Retinal pigment epithelial cell (primary cell): ENCODE measurements at regions not wholly inside any gene's neighbourhood (a gene's known extent, or its start where the extent isn't known, plus 50 kb on each side); places are given as distances from the start of the nearest gene placed in this dataset.

ENCODE experiments used
- DNase-seq: peaks from one replicate; pipeline ENCODE4 v3.0.0-alpha.2; 2010; ENCODE audit warnings: low read depth
- H3K4me3 ChIP-seq: 2 replicates; pipeline ENCODE4 v1.5.1; 2011; ENCODE audit warnings: mild to moderate bottlenecking, low read length, control low read depth, moderate library complexity
- CTCF ChIP-seq: conservative IDR thresholded peaks from 2 replicates; pipeline ENCODE4 v1.5.1; 2011; ENCODE audit warnings: low read depth, low read length, control low read depth, inconsistent platforms

- TF ChIP-seq CTCF, result no peak
- no peak for DNase-seq
- H3K4me3 ChIP-seq, result no peak overlapping the region
Observed at GRCh38 chr6:98579079-98579478, 255.3 kb upstream of the POU3F2 start.

GRCh38 chr6:98579941-98580340 is 254.4 kb upstream of the POU3F2 start:
- H3K4me3 ChIP-seq, result no peak overlapping the region
- DNase-seq, result no peak
- TF ChIP-seq CTCF, result no peak

- no peak overlapping the region for H3K4me3 ChIP-seq
- TF ChIP-seq CTCF, result no peak
- DNase-seq, result peak; percentile 43
Observed at GRCh38 chr6:98581705-98582104, 252.7 kb upstream of the POU3F2 start.

GRCh38 chr6:98583506-98583905 is 250.9 kb upstream of the POU3F2 start:
- TF ChIP-seq CTCF, result no peak
- no peak overlapping the region for H3K4me3 ChIP-seq
- no peak for DNase-seq

GRCh38 chr6:98586163-98586562 is 248.2 kb upstream of the POU3F2 start:
- no peak for TF ChIP-seq CTCF
- DNase-seq, result no peak
- no peak overlapping the region for H3K4me3 ChIP-seq

GRCh38 chr6:98587555-98587954 is 246.8 kb upstream of the POU3F2 start:
- no peak for DNase-seq
- H3K4me3 ChIP-seq, result no peak overlapping the region
- TF ChIP-seq CTCF, result no peak

- TF ChIP-seq CTCF, result no peak
- DNase-seq, result no peak
- no peak overlapping the region for H3K4me3 ChIP-seq
Observed at GRCh38 chr6:98589536-98589935, 244.8 kb upstream of the POU3F2 start.
